ENCODE measurements at regions not wholly inside any gene's neighbourhood (a gene's known extent, or its start where the extent isn't known, plus 50 kb on each side); places are given as distances from the start of the nearest gene placed in this dataset.
"Not testable (repeated sequence)": the region's sequence is repeated elsewhere in the genome, so short reads cannot be mapped to it uniquely, and the experiment has no call there.

DNA sequence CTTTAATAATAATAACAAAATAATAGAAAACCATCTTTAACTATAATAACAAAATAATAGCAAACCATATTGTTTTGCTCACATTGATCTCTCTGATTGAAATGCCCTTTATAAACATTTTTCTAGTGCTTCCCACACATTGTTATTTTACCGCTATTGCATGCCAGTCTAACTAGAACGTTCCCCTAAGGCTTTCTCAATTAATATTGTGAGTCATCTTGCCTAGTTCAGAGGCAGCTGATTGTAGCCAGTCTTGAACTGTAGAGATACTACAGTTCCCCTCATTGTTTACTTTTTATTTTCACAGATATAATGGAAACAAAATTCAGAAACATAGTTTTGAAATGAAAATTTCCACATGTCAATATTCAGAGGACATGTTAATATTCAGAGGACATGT is 192.3 kb upstream of the ADGRL4 start:
- no peak for DNase-seq

DNA sequence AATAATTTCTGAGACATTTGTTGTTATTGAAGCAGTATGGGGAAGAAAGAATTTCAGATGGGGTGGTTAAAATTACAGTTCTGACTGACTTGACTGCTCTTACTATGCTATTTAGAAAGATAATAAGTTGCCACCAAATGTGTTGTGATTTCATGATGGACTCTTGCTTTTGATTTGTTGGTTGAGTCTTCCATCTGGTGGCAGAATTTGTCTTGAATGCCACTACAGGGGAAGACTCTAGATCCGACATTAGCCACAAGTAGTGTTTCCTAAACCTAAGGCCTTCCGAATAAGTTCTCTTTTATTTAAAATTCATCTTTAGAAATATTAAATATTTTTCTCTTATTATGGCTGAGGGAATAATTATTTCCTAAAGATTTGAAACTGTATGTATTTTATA is 190.9 kb upstream of the ADGRL4 start:
- peak; percentile 6 for DNase-seq

DNA sequence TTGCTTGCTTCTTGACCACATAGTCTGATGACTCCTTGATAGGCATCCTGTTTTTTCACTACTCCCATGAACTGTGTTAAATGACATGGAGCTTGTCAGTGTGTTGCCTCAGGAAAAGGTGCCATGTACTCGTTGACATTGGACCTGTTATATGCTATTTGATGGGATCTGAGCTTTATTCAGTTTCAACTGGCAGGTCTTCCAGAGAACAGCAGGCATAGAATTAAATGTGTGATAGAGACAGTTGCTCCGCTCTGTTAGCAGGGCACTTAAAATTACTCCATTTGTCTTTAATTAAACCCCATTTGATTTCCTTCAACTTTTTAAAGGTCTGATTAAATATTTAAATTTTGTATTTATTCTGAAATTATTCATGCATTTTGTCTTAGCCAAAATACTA is 189.7 kb upstream of the ADGRL4 start:
- DNase-seq, result no peak

DNA sequence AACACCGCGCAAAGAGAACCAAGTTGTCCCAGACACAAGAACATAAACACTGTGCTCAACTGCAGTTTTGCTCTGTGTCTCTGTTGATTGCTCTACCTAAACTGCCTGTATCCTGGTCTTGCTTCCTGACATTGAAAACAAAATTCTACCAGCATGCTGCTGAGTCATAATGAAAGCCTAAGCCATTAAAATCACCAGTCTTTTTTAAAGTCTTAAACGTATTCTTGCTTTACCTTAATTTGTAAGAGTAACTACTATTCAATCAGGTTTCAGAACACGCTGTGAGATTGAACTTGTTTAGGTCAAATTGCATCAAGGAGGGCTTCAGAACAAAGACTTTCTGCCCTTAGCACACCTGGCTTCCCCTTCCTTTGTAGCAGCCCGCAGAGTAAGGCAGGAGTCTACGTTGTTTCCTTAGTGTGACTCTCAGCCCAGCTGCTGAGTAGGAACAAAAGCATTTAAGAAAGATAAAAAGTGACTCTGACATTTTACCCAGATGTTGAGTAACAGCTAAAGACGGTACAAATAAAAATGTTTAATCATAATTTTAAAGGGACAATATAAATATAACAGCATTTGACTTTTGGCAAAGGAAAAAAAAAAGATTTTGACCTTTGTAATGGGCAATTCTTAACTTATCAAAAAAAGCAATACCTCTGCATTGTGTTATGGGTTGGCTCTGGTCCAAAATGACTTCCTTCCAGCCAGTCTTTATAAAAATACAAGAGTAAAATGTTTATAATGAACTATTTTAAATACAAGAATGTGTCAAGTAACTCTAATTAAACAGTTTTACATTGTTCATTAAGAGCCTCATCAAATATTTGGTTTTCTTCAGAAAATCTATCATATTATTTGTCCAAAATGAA is 186.9 kb upstream of the ADGRL4 start:
- DNase-seq, result peak; percentile 1

DNA sequence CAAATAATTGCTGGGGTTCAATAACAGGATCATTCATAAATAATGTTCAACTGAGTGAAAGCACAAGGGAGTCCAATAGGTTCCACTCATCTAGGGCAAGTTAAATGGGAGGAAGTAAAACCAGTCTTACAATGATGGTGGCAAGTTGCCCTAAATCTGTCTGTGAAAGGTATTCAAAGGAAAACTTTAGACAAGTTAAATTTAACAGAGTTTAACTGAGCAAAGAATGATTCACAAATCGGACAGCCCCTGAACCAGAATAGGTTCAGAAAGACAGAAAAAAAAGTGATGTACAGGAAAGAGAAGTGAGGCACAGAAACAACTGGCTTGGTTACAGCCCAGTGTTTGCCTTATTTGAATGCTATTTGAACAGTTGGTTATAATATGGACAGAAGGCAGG is 183.5 kb upstream of the ADGRL4 start:
- no peak for DNase-seq

DNA sequence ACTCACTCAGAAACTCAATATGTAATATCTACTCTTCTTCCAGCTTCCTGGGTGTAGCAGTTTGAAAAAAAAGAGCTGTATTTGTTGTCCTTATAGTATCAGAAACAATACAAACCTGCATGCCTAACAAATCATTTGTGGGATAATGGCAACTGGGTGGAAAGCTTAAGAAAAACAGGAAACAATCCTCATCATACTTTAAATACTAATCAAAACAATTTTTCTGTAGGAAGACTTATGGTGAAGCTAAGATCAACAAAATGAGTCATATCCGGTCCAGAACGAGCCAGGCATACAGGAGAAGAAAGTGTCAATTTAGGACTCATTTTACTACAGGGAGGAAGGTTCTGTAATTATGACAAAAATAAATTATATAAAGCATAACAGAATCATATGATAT is 181.8 kb upstream of the ADGRL4 start:
- no peak for DNase-seq

DNA sequence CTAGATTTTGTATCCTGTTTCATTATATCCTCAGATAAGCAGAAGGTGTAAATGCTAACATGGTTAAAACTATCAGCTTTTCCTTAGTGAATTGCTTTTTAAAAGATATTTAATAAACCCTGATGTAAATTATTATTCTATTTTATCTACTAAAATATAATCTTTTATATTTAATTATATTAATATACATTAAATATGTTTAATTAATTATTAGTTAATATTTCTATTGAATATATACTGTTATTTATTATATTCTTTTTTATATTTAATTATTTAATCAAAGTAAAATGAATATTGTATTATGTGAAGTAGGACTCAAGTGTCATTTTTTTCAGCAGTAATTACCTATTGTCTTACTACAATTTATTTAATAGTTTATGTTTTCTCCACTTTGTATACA is 179.7 kb upstream of the ADGRL4 start:
- no peak for DNase-seq

DNA sequence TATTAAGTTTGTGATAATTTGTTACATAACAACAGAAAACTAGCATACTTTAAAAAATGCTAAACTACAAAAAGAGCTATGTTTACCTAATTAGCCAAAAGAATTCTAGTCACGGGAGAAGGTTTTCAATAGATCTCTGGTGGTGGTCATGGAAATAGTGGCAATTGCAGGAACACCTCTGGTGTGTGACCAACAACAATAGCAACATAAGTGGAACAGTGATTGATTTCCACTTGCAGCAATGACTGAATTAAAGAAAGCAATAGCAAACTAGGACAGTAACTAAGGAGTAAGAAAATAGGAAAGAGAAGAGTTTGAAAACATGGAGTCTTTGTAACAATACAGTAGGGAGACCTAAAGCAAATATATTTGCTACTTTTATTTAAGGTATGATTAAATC is 171.3 kb upstream of the ADGRL4 start:
- DNase-seq, result no peak

DNA sequence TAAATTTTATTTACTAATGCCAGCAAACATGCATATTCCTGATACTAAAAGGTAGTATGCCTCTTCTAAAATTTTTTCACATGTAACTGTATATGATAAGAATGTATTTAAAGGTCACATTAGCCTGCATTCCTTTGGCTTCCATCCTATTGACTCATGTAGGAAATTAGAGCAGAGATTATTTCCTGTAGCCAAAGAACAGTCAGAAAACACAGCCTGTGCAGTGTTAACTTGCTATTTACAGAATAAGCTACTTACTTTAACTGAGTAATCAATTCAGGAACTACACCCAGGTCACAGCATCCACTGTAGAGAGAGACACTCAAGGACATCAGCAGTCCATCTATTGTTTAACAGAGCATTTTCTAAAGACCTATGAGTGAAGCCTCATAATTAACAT is 154.5 kb upstream of the ADGRL4 start:
- no peak for DNase-seq

DNA sequence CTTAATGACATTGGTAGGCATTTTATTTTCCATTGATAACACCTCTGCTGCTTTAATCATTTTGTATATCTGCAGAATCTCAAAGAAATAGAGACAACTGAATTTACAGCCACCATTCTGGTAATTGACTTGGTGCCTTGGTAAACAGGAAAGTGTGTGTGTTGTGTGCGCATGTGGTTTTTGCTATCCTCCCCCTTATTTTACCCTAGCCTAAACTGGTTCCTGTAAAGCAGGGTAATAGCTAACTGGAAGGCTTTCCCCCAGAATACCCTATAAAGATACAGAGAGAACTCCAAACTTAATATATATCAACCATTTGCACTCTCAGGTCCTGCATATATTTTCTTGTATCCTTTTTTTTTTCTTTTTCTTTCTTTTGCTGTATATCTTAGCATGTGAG is 149.5 kb upstream of the ADGRL4 start:
- no peak for DNase-seq

DNA sequence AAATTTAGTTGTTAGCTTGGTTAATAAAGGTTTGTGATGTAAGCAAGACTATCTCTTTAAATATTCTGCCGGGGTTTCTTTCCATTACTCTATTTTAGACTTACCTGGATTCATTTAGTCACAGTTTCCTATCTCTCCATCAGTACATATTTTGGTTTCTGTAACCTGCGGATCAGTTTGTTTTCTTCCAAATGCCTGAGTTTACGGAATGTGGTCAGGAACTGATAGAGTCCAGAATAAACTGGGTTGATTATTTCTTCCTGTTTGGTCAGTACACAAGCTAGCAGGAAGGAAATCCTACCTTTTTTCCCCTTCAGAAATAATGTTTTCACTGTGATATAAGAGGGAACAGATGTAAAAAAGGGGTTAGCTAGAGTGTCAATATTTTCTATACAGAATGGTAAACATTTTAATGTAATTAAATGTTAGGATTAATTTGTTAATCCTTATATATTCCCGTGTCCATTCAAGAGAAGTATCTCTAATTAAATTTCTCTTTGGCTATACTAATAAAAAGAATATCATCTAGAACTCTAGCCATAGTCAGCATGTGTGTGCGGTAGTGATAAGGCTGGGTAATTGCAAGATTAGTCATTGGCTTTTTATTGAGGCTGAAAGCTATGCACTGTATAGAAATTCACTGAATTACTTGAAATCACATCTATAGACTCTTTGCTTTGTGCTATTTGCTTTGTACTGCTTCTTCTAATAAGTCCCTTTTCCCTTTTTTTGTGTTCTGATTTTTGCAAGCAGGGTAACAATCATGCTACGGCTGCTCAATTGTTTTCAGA is 144.7 kb upstream of the ADGRL4 start:
- DNase-seq, result no peak

DNA sequence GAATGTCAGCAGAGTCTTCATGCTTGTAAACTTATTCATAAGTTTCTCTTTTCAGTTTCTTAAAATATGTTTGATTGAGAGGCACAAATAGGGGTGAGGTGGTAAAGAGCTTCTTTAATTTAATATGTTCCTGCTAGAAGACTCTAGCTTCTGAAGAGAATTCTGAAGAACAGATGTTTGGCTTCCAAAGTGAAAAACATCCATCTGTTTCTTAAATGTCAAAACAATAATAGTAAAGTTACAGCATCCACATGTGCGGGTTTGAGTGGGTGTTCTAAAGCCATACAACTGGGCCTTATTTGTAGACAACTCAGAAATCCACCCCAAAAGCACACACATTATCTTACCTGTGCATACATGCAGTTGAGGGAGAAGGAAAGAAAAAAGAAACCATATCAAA is 144.0 kb upstream of the ADGRL4 start:
- peak; percentile 10 for DNase-seq

DNA sequence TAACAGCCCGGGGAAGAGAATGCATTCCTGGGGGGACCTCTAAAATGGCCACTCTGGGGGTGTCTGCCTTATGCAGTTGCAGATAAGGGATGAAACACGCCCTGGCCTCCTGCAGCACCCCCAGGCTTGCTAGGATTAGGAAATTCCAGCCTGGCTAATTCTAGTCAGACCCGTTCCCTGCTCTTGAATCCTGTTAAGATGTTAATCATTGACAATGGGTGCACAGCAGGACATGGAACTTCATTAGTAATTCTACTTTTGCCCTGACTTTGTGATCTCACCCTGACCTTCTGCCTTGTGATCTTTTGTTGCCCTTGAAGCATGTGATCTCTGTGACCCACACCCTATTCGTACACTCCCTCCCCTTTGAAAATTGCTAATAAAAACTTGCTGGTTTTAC is 131.7 kb upstream of the ADGRL4 start:
- not testable (repeated sequence) for DNase-seq

DNA sequence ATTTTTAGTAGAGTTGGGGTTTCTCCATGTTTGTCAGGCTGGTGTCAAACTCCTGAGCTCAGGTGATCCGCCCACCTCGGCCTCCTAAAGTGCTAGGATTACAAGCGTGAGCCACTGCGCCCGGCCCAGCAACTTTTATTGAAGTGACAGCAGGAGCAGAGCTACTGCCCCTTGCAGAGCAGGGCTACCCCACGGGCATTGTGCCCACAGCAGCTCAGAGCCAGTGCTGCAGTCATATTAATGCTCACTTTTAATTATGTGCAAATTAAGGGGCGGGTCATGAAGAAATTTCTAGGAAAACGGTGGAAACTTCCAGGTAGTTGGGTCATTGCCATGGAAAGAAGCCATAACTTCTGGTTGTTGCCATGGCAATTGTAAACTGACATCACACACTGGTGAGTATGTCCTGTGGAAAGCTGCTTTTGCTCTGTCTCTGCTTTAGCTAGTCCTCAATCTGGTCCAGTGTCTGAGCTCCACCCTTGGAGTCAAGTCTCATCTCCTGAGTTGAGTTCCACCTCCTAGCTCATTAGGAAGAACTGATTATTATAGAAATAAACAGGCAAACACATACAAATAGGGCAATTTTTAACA is 127.3 kb upstream of the ADGRL4 start:
- no peak for DNase-seq

DNA sequence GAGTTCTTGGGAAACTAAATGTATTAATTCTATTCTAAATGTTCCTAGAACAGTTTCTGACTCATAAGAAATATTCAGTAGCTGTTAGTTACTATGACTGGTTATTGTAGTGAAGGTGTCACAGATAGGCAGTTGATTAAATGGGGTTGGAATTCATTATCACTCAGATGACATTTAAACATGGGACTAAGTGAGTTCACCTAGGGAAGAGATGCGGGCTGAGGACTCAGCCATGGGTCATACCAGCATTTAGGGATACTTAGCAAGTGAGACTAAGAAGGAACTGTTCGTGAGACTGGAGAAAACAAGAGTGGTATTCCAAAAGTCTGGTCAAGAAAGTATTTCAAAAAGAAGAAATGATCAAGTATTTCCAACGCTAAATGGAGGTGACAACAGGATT is 125.1 kb upstream of the ADGRL4 start:
- no peak for DNase-seq

DNA sequence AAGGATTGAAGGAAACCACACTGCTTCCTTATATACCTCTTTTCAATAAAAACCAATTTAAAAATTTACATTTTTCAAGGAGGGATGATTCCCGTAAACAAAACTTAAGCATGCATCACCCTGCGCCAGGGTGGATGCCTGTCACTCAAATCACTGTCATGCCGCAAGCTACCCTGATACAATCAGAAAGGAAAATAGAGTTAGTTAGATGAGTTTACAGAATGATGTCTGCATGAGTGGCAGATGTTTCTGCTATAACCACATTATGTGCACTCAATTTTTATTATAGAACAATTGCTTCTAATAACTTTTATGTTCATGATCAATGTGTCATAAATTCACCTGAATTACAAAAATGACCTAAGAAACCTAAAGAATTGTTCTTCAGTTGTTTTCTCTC is 123.4 kb upstream of the ADGRL4 start:
- no peak for DNase-seq

DNA sequence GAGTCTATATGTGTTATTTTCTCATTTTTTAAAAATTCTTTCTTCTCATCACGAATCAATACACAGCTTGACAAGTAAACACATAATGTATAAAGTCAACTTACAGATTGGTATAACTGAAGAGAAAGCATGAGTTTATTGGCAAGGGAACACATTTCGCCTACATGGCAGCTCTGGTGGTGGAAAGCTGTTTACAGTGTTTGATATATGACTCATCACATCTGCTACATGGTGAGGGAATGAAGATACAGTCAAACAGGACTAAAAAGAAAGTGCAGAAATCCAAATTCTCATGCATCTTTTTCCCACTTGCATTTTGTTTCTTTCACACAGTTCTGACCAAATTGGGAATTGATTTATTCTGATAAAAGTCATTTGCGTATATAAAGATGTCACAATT is 122.2 kb upstream of the ADGRL4 start:
- DNase-seq, result no peak

DNA sequence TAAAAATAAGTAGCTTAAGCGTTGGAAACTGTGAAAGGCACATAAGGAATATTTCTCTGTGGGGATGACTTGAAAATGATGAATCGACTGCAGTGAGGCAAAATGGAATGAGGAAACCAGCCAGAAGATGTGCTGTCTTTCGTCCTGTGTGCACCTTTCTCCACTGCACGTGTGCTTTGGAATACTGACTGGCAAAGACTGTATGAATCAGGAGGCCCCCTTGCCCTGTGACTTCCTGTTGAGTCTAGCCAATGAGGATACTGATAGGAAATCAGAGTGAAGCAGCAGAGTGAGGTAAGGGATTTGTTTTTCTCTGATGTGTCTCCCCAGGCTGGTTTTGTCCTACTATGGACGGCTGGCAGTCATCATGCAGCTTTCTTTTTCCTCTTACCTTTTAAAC is 118.2 kb upstream of the ADGRL4 start:
- DNase-seq, result no peak

DNA sequence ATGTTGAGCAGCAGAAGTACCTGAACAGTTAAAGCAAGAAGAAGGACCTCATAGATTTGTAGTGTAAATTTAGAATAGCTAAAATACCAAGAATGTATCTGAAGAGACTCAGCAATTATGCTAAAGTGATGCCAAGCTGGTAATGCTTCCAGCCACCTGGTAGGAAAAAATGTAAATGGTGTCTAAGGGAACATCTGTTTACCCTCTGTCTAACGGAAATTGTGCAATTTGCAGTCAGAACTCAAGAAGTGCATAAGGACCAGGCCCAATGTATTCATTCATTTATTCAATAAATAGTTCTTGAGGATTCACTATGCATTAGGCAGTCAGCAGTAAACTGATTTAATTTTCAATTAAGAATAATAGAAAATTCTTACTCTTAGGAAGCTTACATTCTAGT is 116.0 kb upstream of the ADGRL4 start:
- DNase-seq, result no peak

DNA sequence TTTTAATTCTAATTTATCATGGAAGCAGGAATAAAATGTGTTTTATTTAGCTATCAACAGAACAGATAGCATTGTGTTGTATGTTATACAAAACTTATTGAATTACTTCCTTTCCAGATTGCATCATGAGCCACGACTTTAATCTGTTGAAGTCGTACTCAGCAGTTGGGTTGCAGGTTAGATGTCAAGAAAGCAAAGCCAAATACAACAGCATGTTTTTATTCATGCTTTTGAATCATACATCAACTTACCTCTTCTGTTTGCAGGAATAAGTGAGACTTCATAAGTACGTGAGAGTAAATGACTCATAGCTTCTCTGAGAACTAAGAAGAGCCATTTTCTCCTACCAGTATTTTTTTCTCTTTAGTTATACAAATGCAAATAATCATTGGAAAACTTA is 110.8 kb upstream of the ADGRL4 start:
- DNase-seq, result no peak

DNA sequence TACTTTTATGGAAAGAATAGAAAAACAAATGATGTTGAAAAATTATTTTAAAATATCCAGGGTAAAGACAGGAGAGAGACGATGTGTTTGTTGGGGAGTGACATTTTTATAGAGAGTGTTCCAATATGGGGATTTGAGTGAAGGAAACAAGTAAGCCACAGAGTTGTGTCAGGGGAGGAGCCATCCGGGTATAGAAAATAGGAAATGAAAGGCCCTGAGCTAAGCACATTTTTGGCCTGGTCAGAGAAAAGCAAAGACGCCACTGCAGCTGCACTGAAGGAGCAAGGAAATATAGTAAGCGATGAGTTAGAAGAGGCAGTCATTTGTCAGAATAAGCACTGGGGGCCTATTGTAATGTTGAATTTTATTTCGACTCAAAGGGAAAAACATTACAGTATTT is 107.3 kb upstream of the ADGRL4 start:
- DNase-seq, result peak; percentile 13

DNA sequence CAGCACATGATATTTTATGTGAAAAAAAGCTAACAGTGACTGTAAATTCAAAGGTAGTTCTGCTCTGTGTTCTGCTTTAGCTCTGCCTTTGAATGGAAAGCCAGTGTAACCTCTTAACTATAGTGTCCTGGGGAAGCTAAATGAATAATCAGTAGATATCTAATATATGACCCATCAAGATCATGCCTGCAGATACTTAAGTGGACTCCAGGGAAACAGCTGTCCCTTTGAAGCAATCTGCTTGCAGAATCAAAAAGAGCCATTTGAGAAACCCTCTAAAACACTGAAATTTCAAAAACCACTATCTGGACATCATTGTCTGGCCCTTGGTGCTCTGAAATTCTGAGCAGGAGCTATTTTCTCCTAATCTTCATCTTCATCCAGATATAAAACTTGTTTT is 104.2 kb upstream of the ADGRL4 start:
- no peak for DNase-seq

DNA sequence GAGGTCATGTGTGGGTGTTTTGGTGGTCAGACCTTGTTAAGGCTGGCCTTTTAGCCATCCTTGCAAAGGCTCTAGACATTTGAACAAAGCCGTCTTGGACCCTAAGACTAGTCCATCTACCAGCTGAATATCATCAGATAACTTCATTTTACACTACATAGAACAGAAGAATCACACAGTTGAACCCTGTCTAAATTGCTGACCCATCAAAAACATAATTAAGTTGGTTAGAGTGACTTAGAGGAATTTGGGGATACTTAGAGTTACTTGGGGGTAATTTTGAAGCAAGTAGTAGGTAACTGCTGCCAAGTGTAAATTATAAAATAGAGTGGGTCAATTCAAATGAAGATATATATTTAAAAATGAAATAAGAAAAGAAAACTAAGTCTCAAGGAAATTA is 102.9 kb upstream of the ADGRL4 start:
- DNase-seq, result no peak

All from left kidney (tissue), 1 donor.